ENCODE measurements at regions not wholly inside any gene's neighbourhood (a gene's known extent, or its start where the extent isn't known, plus 50 kb on each side); places are given as distances from the start of the nearest gene placed in this dataset.

DNA sequence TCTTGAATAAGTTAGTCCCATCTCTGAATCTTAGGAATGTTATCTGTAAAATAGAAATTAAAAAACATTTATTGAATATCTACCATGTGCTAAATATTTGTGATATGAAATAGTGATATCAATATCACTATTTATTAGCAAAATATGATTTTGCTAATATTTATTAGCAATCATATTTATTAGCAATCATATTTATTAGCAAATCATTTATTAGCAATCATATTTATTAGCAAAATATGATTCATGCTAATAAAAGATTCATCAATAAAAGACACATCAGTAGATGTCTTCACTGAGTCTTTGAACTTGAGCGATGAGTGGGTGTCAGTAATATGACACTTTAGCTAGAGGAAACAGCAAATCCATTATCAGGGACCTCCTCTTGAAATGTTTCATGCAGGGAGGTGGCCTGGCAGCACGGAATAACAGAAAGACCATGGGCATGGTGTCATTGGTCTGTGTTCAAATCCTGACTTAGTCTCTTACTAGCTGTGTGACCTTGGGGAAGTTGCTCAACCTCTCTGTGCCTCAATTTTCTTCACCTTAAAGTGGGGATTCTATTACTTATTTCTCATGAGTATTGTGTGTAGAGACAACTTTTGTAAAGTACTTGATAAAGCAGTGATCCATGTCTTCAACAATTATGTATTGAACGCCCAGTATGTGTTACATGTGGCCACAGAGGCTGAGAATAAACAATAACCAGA lies 456.2 kb upstream of the MEX3C start:
- ATAC-seq (ENCODE audit: poor library complexity): no peak
- DNase-seq: no peak
- intact Hi-C loops (cut with DNase I): no loop called here

GRCh38 chr18:51654488-51655326 lies 457.2 kb upstream of the MEX3C start:
- intact Hi-C loops (cut with DNase I): no loop called here
- ATAC-seq (ENCODE audit: poor library complexity): no peak
- no peak for DNase-seq

DNA sequence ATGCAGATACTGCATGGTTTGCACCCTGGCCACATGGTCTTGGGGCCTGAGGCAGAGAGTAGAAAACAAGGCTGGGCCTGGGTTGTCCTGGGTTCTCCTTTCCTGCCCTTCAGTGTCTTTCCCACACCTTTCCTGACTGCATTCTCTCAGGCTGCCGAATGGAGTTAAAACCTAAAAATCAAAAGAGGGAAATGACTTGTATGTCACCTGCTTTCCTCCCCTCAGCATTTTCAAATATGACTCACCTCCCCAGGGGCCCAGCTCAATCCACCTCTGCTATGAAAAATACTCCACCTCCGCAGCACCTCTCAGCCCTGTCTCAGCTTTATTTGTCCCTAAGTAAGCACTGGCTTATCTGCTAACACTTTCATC lies 457.8 kb upstream of the MEX3C start:
- intact Hi-C loops (cut with DNase I): no loop called here
- DNase-seq: no peak
- no peak for ATAC-seq (ENCODE audit: poor library complexity)

GRCh38 chr18:51656249-51656648 lies 458.8 kb upstream of the MEX3C start:
- intact Hi-C loops (cut with DNase I): no loop called here
- ATAC-seq (ENCODE audit: poor library complexity): no peak
- no peak for DNase-seq

- ATAC-seq (ENCODE audit: poor library complexity): no peak
- no peak for DNase-seq
- intact Hi-C loops (cut with DNase I): no loop called here
Observed at GRCh38 chr18:51658436-51658835, 461.0 kb upstream of the MEX3C start.

- intact Hi-C loops (cut with DNase I): no loop called here
- DNase-seq (no peak), ATAC-seq (ENCODE audit: poor library complexity) (no peak)
Observed at GRCh38 chr18:51659781-51660180, 462.3 kb upstream of the MEX3C start.

GRCh38 chr18:51660188-51660715 lies 462.8 kb upstream of the MEX3C start:
- ATAC-seq (ENCODE audit: poor library complexity) (no peak), DNase-seq (no peak)
- intact Hi-C loops (cut with DNase I): no loop called here

- DNase-seq: no peak
- intact Hi-C loops (cut with DNase I): no loop called here
- ATAC-seq (ENCODE audit: poor library complexity): no peak
Observed at GRCh38 chr18:51664236-51664635, 466.8 kb upstream of the MEX3C start.

DNA sequence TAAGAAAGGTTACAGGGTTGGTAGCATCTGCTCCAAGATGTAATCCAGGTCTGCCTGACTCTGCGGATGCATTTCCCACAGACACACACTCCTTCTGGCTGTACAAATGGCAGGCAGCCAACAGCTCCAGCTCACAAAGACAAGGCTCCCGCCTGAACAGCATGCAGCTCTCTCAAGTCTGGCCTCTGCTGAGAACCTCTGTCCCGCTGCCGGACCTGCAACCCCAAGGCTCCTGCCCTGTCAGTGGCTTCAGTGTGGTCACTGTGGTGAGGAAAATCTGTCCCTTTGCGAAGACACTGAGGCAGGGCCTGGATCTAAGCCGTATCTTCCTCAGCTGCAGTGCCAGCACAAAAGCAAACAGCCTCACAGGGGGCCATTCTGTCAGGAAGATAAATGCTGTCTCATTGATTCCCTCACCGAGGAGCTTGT lies 469.3 kb upstream of the MEX3C start:
- intact Hi-C loops (cut with DNase I): no loop called here
- DNase-seq (peak; percentile 44), ATAC-seq (ENCODE audit: poor library complexity) (no peak)

- peak; percentile 51 for DNase-seq
- intact Hi-C loops (cut with DNase I): no loop called here
- ATAC-seq (ENCODE audit: poor library complexity): no peak
Observed at GRCh38 chr18:51668101-51668500, 470.6 kb upstream of the MEX3C start.

GRCh38 chr18:51668607-51669006 lies 471.1 kb upstream of the MEX3C start:
- ATAC-seq (ENCODE audit: poor library complexity): no peak
- no peak for DNase-seq
- intact Hi-C loops (cut with DNase I): no loop called here

DNA sequence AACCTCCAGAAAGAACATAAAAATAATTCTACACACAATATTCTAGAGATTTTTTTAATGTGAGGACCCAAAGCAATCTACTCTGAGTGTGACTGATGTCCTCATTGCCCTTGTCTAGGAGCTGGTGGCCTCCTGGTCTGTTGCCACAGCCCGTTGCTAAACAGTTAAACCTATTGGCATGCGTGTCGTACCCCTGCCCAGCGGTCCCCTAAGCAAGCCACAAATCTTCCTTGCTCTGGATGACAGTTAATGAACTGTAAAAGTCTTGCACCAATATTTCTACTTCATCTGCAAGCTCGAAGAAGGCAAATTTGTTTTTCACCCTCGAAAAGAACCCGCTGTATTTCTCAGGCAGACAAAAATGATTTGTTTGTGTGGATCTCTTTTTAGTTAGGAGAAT lies 489.1 kb upstream of the MEX3C start:
- no peak for DNase-seq
- ATAC-seq (ENCODE audit: poor library complexity): no peak
- intact Hi-C loops (cut with DNase I): no loop called here

DNA sequence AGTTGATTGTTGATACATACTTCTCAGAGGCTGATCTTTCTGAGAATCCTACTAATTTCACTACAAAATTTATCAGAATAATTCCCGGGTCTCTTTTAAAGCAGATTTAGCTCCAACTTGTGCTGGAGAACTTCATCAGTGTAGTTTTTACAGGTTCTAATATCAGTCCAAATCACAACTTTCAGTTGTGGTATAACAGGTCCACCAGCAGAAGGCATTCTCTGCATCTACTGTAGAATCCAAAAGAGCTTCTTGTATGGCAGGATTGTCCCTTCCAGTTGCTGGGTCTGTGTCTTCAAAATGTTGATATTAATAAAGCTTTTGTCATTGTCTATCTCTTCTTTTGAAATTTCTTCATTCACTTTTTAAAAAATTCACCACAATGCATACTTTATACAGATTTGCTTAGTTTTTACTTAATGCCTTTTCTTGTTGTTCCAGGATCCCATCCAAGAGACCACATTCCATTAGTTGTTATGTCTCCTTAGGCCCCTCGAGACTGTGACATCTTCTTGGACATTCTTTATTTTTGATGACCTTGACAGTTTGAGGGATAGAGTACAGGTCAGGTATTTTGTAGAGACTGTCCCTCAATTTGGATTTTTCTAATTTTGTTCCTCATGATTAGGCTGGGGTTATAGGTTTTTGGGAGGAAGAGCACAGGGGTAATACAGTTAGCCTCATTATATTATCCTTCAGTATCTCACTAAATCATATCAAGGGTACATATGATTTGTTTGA lies 490.5 kb upstream of the MEX3C start:
- intact Hi-C loops (cut with DNase I): no loop called here
- no peak for DNase-seq
- no peak for ATAC-seq (ENCODE audit: poor library complexity)

GRCh38 chr18:51692612-51693011 lies 495.1 kb upstream of the MEX3C start:
- intact Hi-C loops (cut with DNase I): no loop called here
- no peak for ATAC-seq (ENCODE audit: poor library complexity)
- DNase-seq: no peak

GRCh38 chr18:51711298-51711889 lies 513.9 kb upstream of the MEX3C start:
- DNase-seq (no peak), ATAC-seq (ENCODE audit: poor library complexity) (no peak)
- intact Hi-C loops (cut with DNase I): no loop called here

GRCh38 chr18:51712821-51713220 lies 515.3 kb upstream of the MEX3C start:
- no peak for ATAC-seq (ENCODE audit: poor library complexity)
- no peak for DNase-seq
- intact Hi-C loops (cut with DNase I): no loop called here

DNA sequence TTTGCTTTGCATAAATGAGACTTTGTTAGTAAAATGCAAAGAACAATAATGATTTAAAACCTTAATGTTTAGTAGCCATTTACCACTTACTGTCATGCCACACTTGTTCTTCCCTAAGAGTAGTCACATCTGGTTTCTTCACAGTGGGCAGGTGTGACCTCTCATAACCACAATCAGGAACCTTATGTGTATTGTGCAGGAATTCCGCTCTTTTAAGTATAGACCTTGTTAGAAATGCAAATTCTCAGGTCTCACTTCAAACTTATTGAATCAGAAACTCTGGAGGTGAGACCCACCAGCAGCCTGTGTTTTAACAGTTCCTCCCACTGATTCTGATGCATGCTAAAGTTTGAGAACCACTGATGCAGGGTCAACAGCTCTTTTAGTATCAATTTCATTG lies 518.8 kb upstream of the MEX3C start:
- no peak for ATAC-seq (ENCODE audit: poor library complexity)
- intact Hi-C loops (cut with DNase I): no loop called here

GRCh38 chr18:51721388-51721787 lies 523.9 kb upstream of the MEX3C start:
- intact Hi-C loops (cut with DNase I): no loop called here
- no peak for DNase-seq
- no peak for ATAC-seq (ENCODE audit: poor library complexity)

More for the DNA sequence above, 518.8 kb upstream of the MEX3C start:
- DNase-seq: no peak

DNA sequence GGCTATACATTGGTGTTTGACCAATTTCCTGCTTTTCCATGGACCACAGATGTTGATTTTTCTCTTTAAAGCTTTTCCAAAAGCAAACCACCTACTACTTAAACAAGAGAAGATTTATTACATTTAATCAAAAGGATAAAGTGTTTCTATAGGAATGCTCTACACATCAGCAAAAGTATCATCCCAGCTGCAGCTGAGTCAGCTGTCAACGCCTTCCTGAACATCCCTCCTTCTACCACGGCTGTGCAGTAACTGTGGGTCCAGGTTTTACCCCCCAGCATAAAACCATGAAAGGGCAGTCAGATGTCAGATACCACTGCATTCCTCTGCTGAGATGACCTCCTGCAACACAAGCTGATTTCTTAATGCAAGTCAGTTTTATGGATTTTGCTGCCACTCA lies 524.5 kb upstream of the MEX3C start:
- ATAC-seq (ENCODE audit: poor library complexity): no peak
- intact Hi-C loops (cut with DNase I): no loop called here
- no peak for DNase-seq
